Psoas muscle (tissue), 7 donors: ENCODE measurements at regions not wholly inside any gene's neighbourhood (a gene's known extent, or its start where the extent isn't known, plus 50 kb on each side); places are given as distances from the start of the nearest gene placed in this dataset.

Experiments
- ATAC-seq, 4 donors: fragments of 200-7000 bp; cut with Tn5 transposase; one replicate each; pipeline ENCODE4 v1.9.1; 2020; ENCODE audit warnings: moderate library complexity in 3 of 4, mild to moderate bottlenecking in 2 of 4
- DNase-seq, 2 donors: peaks; one replicate each; pipeline ENCODE4 v3.0.0-alpha.2; 2020
- H3K27ac ChIP-seq: fragments of 200-600 bp; one replicate; pipeline ENCODE4 v1.8.0; 2022
- H3K27me3 ChIP-seq, 3 donors: fragments of 200-600 bp in 1 of 3; one replicate each; pipeline versions ENCODE4 v1.6.1 to v1.8.0; 2013 to 2022; ENCODE audit warnings: low read length in 2 of 3, mild to moderate bottlenecking in 2 of 3, moderate library complexity in 1 of 3; ENCODE audit not compliant: insufficient read depth in 3 of 3
- H3K36me3 ChIP-seq, 2 donors: fragments of 200-600 bp in 1 of 2; one replicate each; pipeline versions ENCODE4 v1.6.1 to v1.8.0; 2013 to 2022; ENCODE audit warnings: low read depth in 1 of 2, mild to moderate bottlenecking in 1 of 2, moderate library complexity in 1 of 2; ENCODE audit not compliant: insufficient read depth in 1 of 2
- H3K4me1 ChIP-seq: fragments of 200-600 bp; one replicate; pipeline ENCODE4 v1.8.0; 2022
- H3K4me3 ChIP-seq: fragments of 200-600 bp; one replicate; pipeline ENCODE4 v1.8.0; 2022; ENCODE audit warnings: mild to moderate bottlenecking
- H3K9me3 ChIP-seq: fragments of 200-600 bp; one replicate; pipeline ENCODE4 v1.8.0; 2022
- CTCF ChIP-seq: fragments of 200-600 bp; IDR thresholded peaks from one replicate; pipeline ENCODE4 v1.8.0; 2022; ENCODE audit warnings: antibody characterized with exemption
- WGBS, 3 donors: extraction: QIAGEN DNeasy Blood & Tissue Kit; methylation state at CpG; one replicate each; pipeline versions ENCODE4 v1.1.6 to v1.1.7; 2013; 5-methylcytosine and 5-hydroxymethylcytosine counted together
- intact Hi-C, 2 donors: fragments of 100-400 bp; cut with DNase I; formaldehyde crosslinking; loops; one replicate each; pipeline versions ENCODE4 v1.11.0 to v1.14.2; 2022
- donor health status: healthy with polysubstance abuse.
- donor health status: DM: no; HTN: no; CAD: no; lungs with moderate emphysema.
- donor health status: Bipolar disorder and iron deficiency.
- donor health status: healthy.
- donor health status: DM: yes; HTN: yes; CAD: no.
- donor health status: DM: no; HTN: no; CAD: no.
- donor health status: DM: yes; HTN: yes; CAD: no.

- Histone ChIP-seq H3K36me3 (peaks cover 0 to 48% of the 10 kb centered on the region in 2 donors), H3K4me3 (no peak overlapping the region), H3K27ac (no peak overlapping the region), H3K4me1 (peaks cover 33% of the 10 kb centered on the region), H3K9me3 (no peaks in the 10 kb centered on the region), H3K27me3 (no peaks in the 10 kb centered on the region)
- DNase-seq (no peak), ATAC-seq (no peak)
- TF ChIP-seq CTCF = no peak
- intact Hi-C loops = no loop called here
- WGBS, 3 donors = 85 to 90% (median 85%) methylated on average over 3 of the region's 3 CpGs
These were observed 79.6 kb downstream of the NCOR2 start for GRCh38 chr12:124487834-124488165.

- peaks cover 33% of the 10 kb centered on the region for H3K4me1 ChIP-seq
- 74 to 80% (median 78%) methylated on average over 27 of the region's 27 CpGs for whole genome bisulfite sequencing, 3 donors
- H3K27ac ChIP-seq = no peak overlapping the region
- ATAC-seq (no peak), DNase-seq (peak; percentile 27 to 58)
- no peak overlapping the region for H3K4me3 ChIP-seq
- intact Hi-C loops = no loop called here
- no peaks in the 10 kb centered on the region for H3K9me3 ChIP-seq
- peaks cover 0 to 49% of the 10 kb centered on the region in 2 donors for H3K36me3 ChIP-seq
- no peaks in the 10 kb centered on the region for H3K27me3 ChIP-seq
- no peak for TF ChIP-seq CTCF
These were observed 80.2 kb downstream of the NCOR2 start for GRCh38 chr12:124487066-124487833.

GRCh38 chr12:124486346-124486963 is 81.0 kb downstream of the NCOR2 start:
- intact Hi-C loops = no loop called here
- peak in 1 of 2 donors; percentile 5 for DNase-seq
- no peak overlapping the region for H3K27ac ChIP-seq

GRCh38 chr12:124485371-124485770 is 82.0 kb downstream of the NCOR2 start:
- peaks cover 0 to 44% of the 10 kb centered on the region in 2 donors for H3K36me3 ChIP-seq
- no peak for TF ChIP-seq CTCF
- WGBS, 3 donors = 87 to 91% (median 89%) methylated on average over 18 of the region's 18 CpGs
- DNase-seq (no peak), ATAC-seq (no peak)
- H3K4me3 ChIP-seq = no peak overlapping the region
- H3K27me3 ChIP-seq = no peaks in the 10 kb centered on the region
- peaks cover 27% of the 10 kb centered on the region for H3K4me1 ChIP-seq
- intact Hi-C loops = no loop called here
- H3K9me3 ChIP-seq = no peaks in the 10 kb centered on the region
- H3K27ac ChIP-seq = no peak overlapping the region

More at GRCh38 chr12:124486346-124486963, 81.0 kb downstream of the NCOR2 start:
- no peak overlapping the region for H3K4me3 ChIP-seq
- no peak for ATAC-seq
- TF ChIP-seq CTCF = no peak
- no peaks in the 10 kb centered on the region for H3K27me3 ChIP-seq
- H3K36me3 ChIP-seq = peaks cover 0 to 44% of the 10 kb centered on the region in 2 donors
- no peaks in the 10 kb centered on the region for H3K9me3 ChIP-seq
- H3K4me1 ChIP-seq = peaks cover 30% of the 10 kb centered on the region
- 73 to 76% (median 75%) methylated on average over 24 to 26 of the region's 26 CpGs for WGBS, 3 donors
